WTC11 (cell line): ENCODE measurements at regions not wholly inside any gene's neighbourhood (a gene's known extent, or its start where the extent isn't known, plus 50 kb on each side); places are given as distances from the start of the nearest gene placed in this dataset.

ENCODE experiments used
- ATAC-seq: fragments of 200-7000 bp; cut with Tn5 transposase; 2 replicates; pipeline ENCODE4 v1.10.0; 2021; ENCODE audit warnings: mild to moderate bottlenecking, moderate library complexity
- CTCF ChIA-PET: fragments of 300-600 bp; sonication (Branson Sonifier 250); formaldehyde crosslinking; loops from one replicate; lab custom pipeline; 2021; ENCODE audit warnings: antibody characterized with exemption; lab: Charles Lee
- POLR2A ChIA-PET: fragments of 350-600 bp; sonication (Branson Sonifier 250); formaldehyde crosslinking; loops from one replicate; lab custom pipeline; 2021; ENCODE audit warnings: antibody characterized with exemption; lab: Charles Lee
- DNase-seq: peaks from one replicate; pipeline ENCODE4 v3.0.0; 2021; ENCODE audit warnings: low spot score
- H3K27ac Mint-ChIP-seq: 2 replicates; pipeline ENCODE4 v1.8.0; 2021; ENCODE audit warnings: mixed read lengths
- H3K27me3 Mint-ChIP-seq: 2 replicates; pipeline ENCODE4 v1.8.0; 2021; ENCODE audit warnings: low read depth, mild to moderate bottlenecking, moderate library complexity, mixed read lengths
- H3K36me3 Mint-ChIP-seq: 2 replicates; pipeline ENCODE4 v1.8.0; 2021; ENCODE audit warnings: mixed read lengths
- H3K4me1 Mint-ChIP-seq: 2 replicates; pipeline ENCODE4 v1.8.0; 2022; ENCODE audit warnings: mixed read lengths
- H3K4me3 Mint-ChIP-seq: 2 replicates; pipeline ENCODE4 v1.8.0; 2021; ENCODE audit warnings: mild to moderate bottlenecking, moderate library complexity, mixed read lengths
- H3K9me3 Mint-ChIP-seq: 2 replicates; pipeline ENCODE4 v1.8.0; 2021; ENCODE audit warnings: mixed read lengths
- ATF6 ChIP-seq: sonication (generic); formaldehyde crosslinking; IDR thresholded peaks from 2 replicates; pipeline ENCODE4 v1.8.1; 2023; ENCODE audit warnings: mild to moderate bottlenecking, missing genetic modification reagents
- CREB1 ChIP-seq: sonication (generic); formaldehyde crosslinking; IDR thresholded peaks from 2 replicates; pipeline ENCODE4 v1.8.0; 2023; ENCODE audit warnings: mild to moderate bottlenecking, missing genetic modification reagents
- FOXP1 ChIP-seq: sonication (generic); formaldehyde crosslinking; IDR thresholded peaks from 2 replicates; pipeline ENCODE4 v1.8.0; 2022; ENCODE audit warnings: missing genetic modification reagents, mild to moderate bottlenecking, moderate library complexity, borderline replicate concordance
- GTF2I ChIP-seq: fragments of 250-450 bp; sonication (Bioruptor Pico); conservative IDR thresholded peaks from 2 replicates; pipeline ENCODE4 v1.4.0; 2021; ENCODE audit warnings: mild to moderate bottlenecking
- HMGXB4 ChIP-seq: sonication (generic); formaldehyde crosslinking; IDR thresholded peaks from 2 replicates; pipeline ENCODE4 v1.8.1; 2023; ENCODE audit warnings: mild to moderate bottlenecking, moderate library complexity, missing genetic modification reagents
- MXD4 ChIP-seq: fragments of 250-450 bp; sonication (Bioruptor Pico); IDR thresholded peaks from 2 replicates; pipeline ENCODE4 v1.8.0; 2021; ENCODE audit warnings: mild to moderate bottlenecking, moderate library complexity, borderline replicate concordance
- SP1 ChIP-seq: sonication (generic); formaldehyde crosslinking; conservative IDR thresholded peaks from 2 replicates; pipeline ENCODE4 v1.8.1; 2022; ENCODE audit warnings: missing genetic modification reagents
- STAT6 ChIP-seq: sonication (generic); formaldehyde crosslinking; conservative IDR thresholded peaks from 2 replicates; pipeline ENCODE4 v1.8.1; 2023; ENCODE audit warnings: mild to moderate bottlenecking, low read depth, missing genetic modification reagents, moderate library complexity
- TEAD1 ChIP-seq: sonication (generic); formaldehyde crosslinking; IDR thresholded peaks from 2 replicates; pipeline ENCODE4 v1.8.0; 2022; ENCODE audit warnings: mild to moderate bottlenecking, missing genetic modification reagents
- ZBTB43 ChIP-seq: sonication (generic); formaldehyde crosslinking; IDR thresholded peaks from 2 replicates; pipeline ENCODE4 v1.8.1; 2023; ENCODE audit warnings: mild to moderate bottlenecking, missing genetic modification reagents
- ZMAT4 ChIP-seq: fragments of 250-450 bp; sonication (Bioruptor Pico); IDR thresholded peaks from 2 replicates; pipeline ENCODE4 v1.9.0; 2021; ENCODE audit warnings: mild to moderate bottlenecking
- ZNF219 ChIP-seq: sonication (generic); formaldehyde crosslinking; IDR thresholded peaks from 2 replicates; pipeline ENCODE4 v1.8.0; 2023; ENCODE audit warnings: missing genetic modification reagents, mild to moderate bottlenecking, borderline replicate concordance
- ZNF232 ChIP-seq: sonication (generic); formaldehyde crosslinking; IDR thresholded peaks from 2 replicates; pipeline ENCODE4 v1.8.0; 2022; ENCODE audit warnings: mild to moderate bottlenecking, missing genetic modification reagents
- ZNF317 ChIP-seq: sonication (generic); formaldehyde crosslinking; IDR thresholded peaks from 2 replicates; pipeline ENCODE4 v1.8.1; 2023; ENCODE audit warnings: low read depth, mild to moderate bottlenecking, moderate library complexity, missing genetic modification reagents, borderline replicate concordance
- ZNF396 ChIP-seq: fragments of 250-450 bp; sonication (Bioruptor Pico); IDR thresholded peaks from 2 replicates; pipeline ENCODE4 v1.8.0; 2021; ENCODE audit warnings: mild to moderate bottlenecking, moderate library complexity, borderline replicate concordance
- ZNF416 ChIP-seq: fragments of 250-450 bp; sonication (Bioruptor Pico); IDR thresholded peaks from 2 replicates; pipeline ENCODE4 v1.9.0; 2021; ENCODE audit warnings: mild to moderate bottlenecking, inconsistent platforms
- ZNF425 ChIP-seq: fragments of 250-450 bp; sonication (Bioruptor Pico); conservative IDR thresholded peaks from 2 replicates; pipeline ENCODE4 v1.9.0; 2021; ENCODE audit warnings: mild to moderate bottlenecking

- no peak for TF ChIP-seq ZMAT4 (CRISPR knock-in tag)
- no peak for TF ChIP-seq ZNF416
These were observed 274.6 kb downstream of the CDH20 start (continued) for GRCh38 chr18:61607867-61608266.

GRCh38 chr18:61606759-61607158, 273.5 kb downstream of the CDH20 start:
- peaks cover 31% of the 10 kb centered on the region for H3K36me3 Mint-ChIP-seq
- H3K27me3 Mint-ChIP-seq, result no peaks in the 10 kb centered on the region; the same call in 1 of the 2 replicates
- CTCF ChIA-PET, result interaction anchor here (0.6 to 3.0 kb wide), 7 partner anchors 10 to 346 kb away, joined by 4 to 12 read pairs (median 7); no protein-coding TSS in a partner anchor
- H3K4me3 Mint-ChIP-seq, result peak overlapping the region; percentile 58
- peaks cover 33% of the 10 kb centered on the region for H3K9me3 Mint-ChIP-seq
- TF ChIP-seq ZNF396 (CRISPR knock-in tag) (no peak), ZBTB43 (CRISPR knock-in tag) (0 out of 2 replicates have a peak, but pooled peaks have one; percentile 44), SP1 (CRISPR knock-in tag) (peak; percentile 43; the same call in 1 of the 2 replicates), TEAD1 (CRISPR knock-in tag) (peak; percentile 79; the same call in 1 of the 2 replicates), CREB1 (no peak), HMGXB4 (CRISPR knock-in tag) (no peak), ZNF219 (CRISPR knock-in tag) (no peak), MXD4 (no peak), ZNF416 (no peak), ZNF232 (0 out of 2 replicates have a peak, but pooled peaks have one; percentile 28), ZNF317 (CRISPR knock-in tag) (no peak), FOXP1 (CRISPR knock-in tag) (no peak), ATF6 (CRISPR knock-in tag) (no peak)
- POLR2A ChIA-PET, result no interaction called here
- H3K4me1 Mint-ChIP-seq, result peaks cover 47% of the 10 kb centered on the region
- DNase-seq (peak; percentile 43), ATAC-seq (peak; percentile 92)
- H3K27ac Mint-ChIP-seq, result peak overlapping the region; percentile 94

GRCh38 chr18:61606068-61606660, 272.9 kb downstream of the CDH20 start:
- POLR2A ChIA-PET, result no interaction called here
- DNase-seq, result peak; percentile 48
- Mint-ChIP-seq H3K36me3 (peaks cover 25% of the 10 kb centered on the region), H3K4me1 (peaks cover 47% of the 10 kb centered on the region), H3K27me3 (no peaks in the 10 kb centered on the region; the same call in 1 of the 2 replicates), H3K9me3 (peaks cover 27% of the 10 kb centered on the region), H3K4me3 (peak overlapping the region; percentile 58), H3K27ac (peak overlapping the region; percentile 94)
- peak; percentile 80 for ATAC-seq
- CTCF ChIA-PET, result interaction anchor here (0.6 to 3.0 kb wide), 5 partner anchors 10 to 60 kb away, joined by 5 to 12 read pairs (median 7); no protein-coding TSS in a partner anchor
- TF ChIP-seq GTF2I (CRISPR knock-in tag) (no peak), ZMAT4 (CRISPR knock-in tag) (no peak), ZNF232 (no peak), STAT6 (CRISPR knock-in tag) (no peak), ZNF425 (no peak)
